Left cardiac atrium (tissue), 4 donors: ENCODE measurements at regions not wholly inside any gene's neighbourhood (a gene's known extent, or its start where the extent isn't known, plus 50 kb on each side); places are given as distances from the start of the nearest gene placed in this dataset.
"Not testable (repeated sequence)": the region's sequence is repeated elsewhere in the genome, so short reads cannot be mapped to it uniquely, and the experiment has no call there.

Experiments
- ATAC-seq, 2 donors: fragments of 200-7000 bp; cut with Tn5 transposase; one replicate each; pipeline ENCODE4 v1.9.1; 2020; ENCODE audit warnings: mild to moderate bottlenecking in 2 of 2, moderate library complexity in 2 of 2
- DNase-seq: peaks from one replicate; pipeline ENCODE4 v3.0.0-alpha.2; 2020
- intact Hi-C, 2 donors: fragments of 100-400 bp; cut with DNase I; formaldehyde crosslinking; loops; one replicate each; pipeline versions ENCODE4 v1.14.1 to v1.15.1; 2022 to 2023
- microRNA-seq, 2 donors: library from miRNA; unstranded; fragments of <30 nt; microRNA quantifications; one replicate each; pipeline ENCODE4 v1.2.0, GENCODE V29; 2020
- donor health status: DM: no; HTN: yes; CAD: no.
- donor health status: DM: no; HTN: yes; CAD: no; lungs with severe emphysema.
- donor health status: DM: yes; HTN: yes; CAD: no.
- donor health status: Dilated cardiomyopathy.

DNA sequence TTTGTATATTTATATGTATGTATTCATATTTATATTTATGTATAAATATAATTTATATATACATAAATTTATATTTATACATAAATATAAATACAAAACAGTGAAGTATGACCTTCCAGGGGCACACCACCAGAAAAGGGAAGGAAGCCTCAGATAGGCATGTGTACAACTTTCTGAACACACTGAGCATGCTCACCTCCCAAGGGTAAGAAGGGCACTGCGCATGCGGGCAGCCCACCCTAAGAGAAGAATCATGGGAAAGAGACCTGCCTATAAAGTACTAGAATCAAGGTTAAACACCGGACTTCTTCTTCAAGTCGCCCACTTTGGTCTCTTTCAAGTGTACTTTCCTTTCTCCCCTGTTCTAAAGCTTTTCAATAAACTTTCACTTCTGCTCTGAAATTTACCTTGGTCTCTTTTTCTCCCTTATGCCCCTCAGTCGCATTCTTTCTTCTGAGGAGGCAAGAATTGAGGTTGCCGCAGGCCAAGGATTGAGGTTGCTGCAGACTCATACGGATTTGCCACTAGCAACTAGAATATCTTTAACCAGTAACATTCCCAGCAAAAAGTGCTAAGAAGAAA, 600.3 kb downstream of the RPIA start:
- intact Hi-C loops, ATAC-seq, DNase-seq: not testable (repeated sequence)

DNA sequence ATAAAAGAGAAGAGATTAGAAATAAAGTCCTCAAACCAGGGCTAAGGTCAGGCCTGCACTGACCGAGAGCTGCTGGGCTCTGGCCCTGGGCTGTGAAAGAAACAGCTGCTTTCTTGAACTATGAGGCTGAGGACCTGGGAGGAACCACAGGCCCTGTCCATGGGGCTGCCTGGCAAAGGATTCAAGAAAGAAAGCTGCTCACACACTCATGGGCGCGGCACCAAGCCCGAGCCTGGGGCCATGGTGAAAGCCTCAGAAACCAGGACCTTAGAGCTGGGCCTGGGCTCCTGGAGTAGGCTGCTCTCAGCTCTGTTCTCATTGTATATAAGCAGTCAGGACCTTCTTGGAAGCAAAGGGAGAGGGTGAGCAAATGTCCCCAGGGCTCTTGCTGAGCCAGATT, 601.9 kb downstream of the RPIA start:
- ATAC-seq, intact Hi-C loops: not testable (repeated sequence)

DNA sequence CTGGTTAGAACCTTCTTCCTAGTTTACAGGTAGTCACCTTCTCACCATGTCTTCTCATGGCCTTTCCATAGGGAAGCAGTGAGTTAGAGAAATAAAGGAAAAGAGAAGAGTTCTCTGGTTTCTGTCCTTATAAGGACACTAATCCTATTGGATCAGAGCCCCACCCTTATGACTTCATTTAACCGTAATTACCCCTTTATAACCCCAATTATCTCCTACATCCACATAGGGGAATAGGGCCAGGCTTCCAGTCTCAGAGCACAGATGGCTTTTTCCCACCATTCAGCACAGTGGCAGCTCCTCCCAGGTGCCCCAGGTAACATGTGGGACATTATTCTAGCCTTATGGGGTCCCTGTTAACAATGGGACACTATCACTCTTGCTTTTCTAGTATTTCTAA, 602.9 kb downstream of the RPIA start:
- ATAC-seq, DNase-seq, intact Hi-C loops: not testable (repeated sequence)

More for the DNA sequence above, 601.9 kb downstream of the RPIA start:
- DNase-seq: not testable (repeated sequence)

DNA sequence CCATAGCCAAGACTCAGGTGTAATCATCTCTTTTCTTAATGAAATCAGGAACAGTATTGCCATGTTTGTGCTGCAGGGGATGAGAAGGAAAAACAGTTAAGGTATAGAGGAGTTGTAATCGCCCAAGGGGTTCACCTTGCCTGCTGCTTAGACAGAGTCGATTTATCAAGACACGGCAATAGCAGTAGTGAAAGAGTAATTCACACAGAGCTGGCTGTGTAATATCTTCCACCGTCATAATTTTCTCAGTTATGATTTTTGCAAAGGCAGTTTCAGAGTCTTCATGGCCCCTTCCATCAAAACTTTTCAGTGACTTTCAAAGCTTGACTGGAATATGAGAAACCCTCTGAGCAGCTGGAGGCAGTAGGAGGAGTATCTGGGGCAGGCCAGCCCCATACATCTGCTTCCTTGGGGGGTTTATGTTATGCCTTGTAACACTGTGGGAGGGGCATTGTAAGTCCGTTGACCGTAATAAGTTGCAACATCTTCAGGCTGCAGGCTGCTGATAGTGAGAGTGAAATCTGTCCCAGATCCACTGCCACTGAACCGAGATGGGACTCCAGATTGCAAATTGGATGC, 605.4 kb downstream of the RPIA start:
- DNase-seq, intact Hi-C loops, ATAC-seq: not testable (repeated sequence)

DNA sequence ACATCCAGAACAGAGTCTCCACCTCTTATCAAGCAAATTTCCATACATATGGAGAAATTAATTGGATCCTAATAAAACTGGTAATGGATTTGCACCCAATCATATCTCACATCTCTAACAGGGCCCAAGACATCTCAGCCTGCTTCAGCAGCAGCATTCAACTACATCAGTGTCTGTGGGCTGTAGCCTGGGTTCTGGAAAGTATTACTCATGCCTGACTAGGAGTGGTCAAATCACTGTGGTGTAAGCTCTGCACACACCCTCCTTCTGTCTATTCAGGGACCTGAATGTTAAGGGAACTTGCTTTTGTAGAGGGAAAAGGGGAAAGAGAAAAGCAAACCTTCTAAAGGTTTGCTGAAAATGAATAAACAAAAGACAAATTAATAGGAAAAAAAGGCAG, 607.7 kb downstream of the RPIA start:
- intact Hi-C loops, DNase-seq: not testable (repeated sequence)
- ATAC-seq: peak in 1 of 2 donors; percentile 49

DNA sequence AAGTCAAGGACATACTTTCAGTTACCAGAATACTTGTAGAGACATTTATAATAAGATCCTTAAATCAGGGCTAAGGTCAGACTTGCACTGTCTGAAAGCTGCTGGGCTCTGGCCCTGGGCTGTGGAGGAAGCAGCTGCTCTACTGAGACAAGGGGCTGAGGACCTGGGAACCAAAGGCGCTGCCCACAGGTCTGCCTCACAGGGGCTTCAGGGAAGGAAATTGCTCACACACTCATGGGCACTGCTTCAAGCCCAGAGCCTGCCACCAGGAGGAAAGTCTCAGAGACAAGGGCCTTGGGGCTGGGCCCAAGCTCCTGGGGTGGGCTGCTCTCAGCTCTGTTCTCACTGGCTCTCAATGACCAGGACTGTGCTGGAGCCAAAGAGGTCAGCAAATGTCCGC, 614.1 kb downstream of the RPIA start:
- intact Hi-C loops, ATAC-seq, DNase-seq: not testable (repeated sequence)

DNA sequence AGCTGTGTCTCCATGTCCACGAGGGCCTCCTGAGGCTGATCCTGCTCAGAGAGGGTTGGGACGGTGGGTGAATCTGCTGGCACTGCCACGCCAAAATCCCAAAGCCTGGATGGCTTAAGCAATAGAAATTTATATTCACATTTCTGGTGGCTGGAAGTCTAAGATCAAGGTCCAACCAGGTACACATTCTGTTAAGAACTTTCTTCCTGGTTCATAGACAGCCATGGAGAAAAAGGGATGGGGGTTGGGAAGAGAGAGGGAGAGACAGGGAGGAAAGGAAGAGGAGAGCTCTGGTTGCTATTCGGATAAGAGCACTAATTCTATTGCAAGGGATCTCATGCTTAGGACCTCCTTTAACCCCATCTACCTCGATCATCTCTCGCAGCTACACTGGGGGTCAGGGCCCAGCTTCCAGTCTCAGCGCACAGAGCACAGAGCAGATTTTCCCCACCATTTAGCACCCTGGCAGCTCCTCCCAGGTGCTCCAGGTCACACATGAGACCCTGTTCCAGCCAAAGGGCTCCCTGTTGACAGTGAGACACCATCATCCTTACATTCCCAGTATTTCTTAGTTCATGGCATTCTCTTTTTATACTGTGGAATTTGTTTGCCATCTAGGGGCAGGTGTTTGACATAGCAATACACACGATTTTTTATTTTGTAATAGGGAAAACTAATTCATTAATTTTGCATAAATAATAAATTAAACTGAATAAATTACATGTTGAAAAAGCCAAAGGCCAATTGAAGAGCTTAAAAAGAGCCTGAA, 615.6 kb downstream of the RPIA start:
- DNase-seq, ATAC-seq, intact Hi-C loops: not testable (repeated sequence)

DNA sequence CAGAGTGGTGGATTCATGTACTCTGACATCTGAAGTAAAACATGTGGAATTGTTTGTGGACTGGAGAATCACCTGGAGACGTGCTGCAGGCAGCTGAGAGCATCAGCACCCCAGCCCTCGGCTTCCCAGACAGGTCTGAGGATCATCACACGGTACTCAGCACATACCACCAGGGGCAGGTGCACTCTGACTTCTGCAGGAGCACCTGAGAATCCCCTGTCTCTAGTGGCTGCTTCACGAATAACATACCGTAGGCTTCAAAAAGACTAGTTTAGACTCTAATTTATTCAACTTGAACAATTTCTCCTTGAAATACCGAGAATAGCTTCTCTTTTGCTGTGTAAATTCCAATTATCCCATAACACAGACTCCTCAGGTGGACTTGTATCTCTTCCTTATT, 627.5 kb downstream of the RPIA start:
- intact Hi-C loops, DNase-seq, ATAC-seq: not testable (repeated sequence)

DNA sequence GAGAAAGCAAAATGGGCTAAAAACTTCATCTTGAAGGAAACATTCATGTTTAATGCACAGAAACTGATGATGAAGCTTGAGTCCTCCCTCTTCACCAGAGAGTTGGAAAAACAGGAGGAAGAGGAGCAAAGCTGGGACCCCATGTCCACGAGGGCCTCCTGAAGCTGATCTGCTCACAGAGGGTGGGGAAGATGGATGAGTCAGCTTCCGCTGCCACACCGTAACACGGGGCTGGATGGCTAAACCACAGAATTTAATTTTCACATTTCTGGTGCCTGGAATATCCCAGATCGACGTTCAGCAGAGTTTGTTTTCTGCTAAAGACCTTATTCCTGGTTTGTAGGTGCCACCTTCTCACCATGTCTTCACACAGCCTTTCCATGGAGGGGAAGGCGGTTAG, 634.4 kb downstream of the RPIA start:
- DNase-seq, intact Hi-C loops, ATAC-seq: not testable (repeated sequence)

DNA sequence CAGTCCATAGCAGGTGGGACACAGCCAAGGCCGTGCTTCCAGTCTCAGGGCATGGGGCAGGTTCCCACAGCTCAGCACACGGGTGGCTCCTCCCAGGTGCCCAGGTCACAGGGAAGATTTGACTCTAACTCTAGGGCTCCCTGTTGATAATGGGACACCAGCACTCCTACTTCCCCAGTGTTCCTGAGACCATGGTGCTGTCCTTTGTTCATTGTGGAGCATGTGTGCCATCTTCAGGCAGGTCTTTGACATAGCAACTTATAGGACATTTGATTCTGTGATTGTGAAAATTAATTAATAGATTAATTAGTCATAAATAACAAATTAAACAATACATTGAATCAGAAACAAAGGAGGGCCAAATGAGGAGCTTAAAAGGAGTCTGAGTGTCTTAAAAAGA, 635.0 kb downstream of the RPIA start:
- DNase-seq, intact Hi-C loops: not testable (repeated sequence)
- ATAC-seq: peak in 1 of 2 donors; percentile 19

DNA sequence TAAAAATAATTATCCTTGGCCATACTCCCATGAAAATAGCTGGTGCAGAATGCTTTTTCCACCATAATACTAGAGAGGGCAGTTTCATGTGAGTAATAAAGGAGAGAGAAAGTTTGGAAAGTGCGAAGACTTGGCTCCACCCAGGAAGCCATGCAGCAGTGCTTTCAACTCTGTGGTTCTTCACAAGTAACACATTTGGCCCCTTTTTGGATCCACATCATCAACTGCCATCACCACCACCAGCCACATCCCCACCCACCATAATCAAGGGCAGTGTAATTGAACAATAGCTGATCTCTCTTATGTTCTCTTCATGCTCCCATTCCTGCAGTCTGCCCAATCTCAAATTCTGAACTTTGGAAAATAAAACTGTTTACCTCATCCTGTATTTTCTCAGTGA, 637.3 kb downstream of the RPIA start:
- ATAC-seq, intact Hi-C loops, DNase-seq: not testable (repeated sequence)

Small RNA genes in the stretch of these regions (microRNA-seq; reads per million reads assigned to microRNA genes)
- gene MIR4436A: 0 reads per million in 2 donors
